DOHH2 (cell line): ENCODE measurements at regions not wholly inside any gene's neighbourhood (a gene's known extent, or its start where the extent isn't known, plus 50 kb on each side); places are given as distances from the start of the nearest gene placed in this dataset.

Experiments
- H3F3A ChIP-seq: fragments of 200-600 bp; sonication (generic), shearing (Covaris generic); 2 replicates; pipeline ENCODE4 v1.6.0; 2016; ENCODE audit warnings: antibody characterized with exemption, mild to moderate bottlenecking; ENCODE audit not compliant: control insufficient read depth, insufficient read depth
- H3K27ac ChIP-seq: fragments of 200-600 bp; sonication (generic); 2 replicates; pipeline ENCODE4 v1.5.1; 2014; ENCODE audit warnings: low read depth, mild to moderate bottlenecking, low read length, moderate library complexity
- H3K27me3 ChIP-seq: fragments of 200-600 bp; sonication (generic); 2 replicates; pipeline ENCODE4 v1.6.1; 2014; ENCODE audit warnings: mild to moderate bottlenecking, low read length, mixed read lengths; ENCODE audit not compliant: control insufficient read depth
- H3K36me3 ChIP-seq: fragments of 200-600 bp; sonication (generic); 2 replicates; pipeline ENCODE4 v1.6.1; 2014; ENCODE audit warnings: mild to moderate bottlenecking, low read length, moderate library complexity, mixed read lengths; ENCODE audit not compliant: control insufficient read depth
- H3K4me1 ChIP-seq: fragments of 200-600 bp; sonication (generic); 2 replicates; pipeline ENCODE4 v1.6.1; 2014; ENCODE audit warnings: mild to moderate bottlenecking, low read length, mixed read lengths; ENCODE audit not compliant: control insufficient read depth
- H3K4me2 ChIP-seq: fragments of 200-600 bp; sonication (generic); 2 replicates; pipeline ENCODE4 v1.6.0; 2014; ENCODE audit warnings: mild to moderate bottlenecking, low read length, moderate library complexity
- H3K4me3 ChIP-seq: fragments of 200-600 bp; sonication (generic); 2 replicates; pipeline ENCODE4 v1.5.1; 2014; ENCODE audit warnings: mild to moderate bottlenecking, low read length, mixed read lengths
- H3K79me2 ChIP-seq: fragments of 200-600 bp; sonication (generic); 2 replicates; pipeline ENCODE4 v1.6.1; 2014; ENCODE audit warnings: mild to moderate bottlenecking, low read length, mixed read lengths; ENCODE audit not compliant: control insufficient read depth
- H3K9me2 ChIP-seq: fragments of 200-600 bp; sonication (generic); replicated peaks from 2 replicates; pipeline ENCODE4 v1.6.1; 2014; ENCODE audit warnings: mild to moderate bottlenecking, low read length, mixed read lengths; ENCODE audit not compliant: control insufficient read depth
- H3K9me3 ChIP-seq: fragments of 200-600 bp; sonication (generic); 2 replicates; pipeline ENCODE4 v1.6.1; 2014; ENCODE audit warnings: antibody characterized with exemption, low read length, mixed read lengths; ENCODE audit not compliant: control insufficient read depth, insufficient read depth
- H4K20me1 ChIP-seq: fragments of 200-600 bp; sonication (generic); 2 replicates; pipeline ENCODE4 v1.6.0; 2014; ENCODE audit warnings: low read depth, mild to moderate bottlenecking, antibody characterized with exemption, low read length, moderate library complexity; ENCODE audit not compliant: control insufficient read depth, insufficient read depth
- EZH2phosphoT487 ChIP-seq: fragments of 200-600 bp; sonication (generic); IDR thresholded peaks from 2 replicates; pipeline ENCODE4 v1.6.1; 2017; ENCODE audit warnings: borderline replicate concordance, mild to moderate bottlenecking, antibody characterized with exemption, low read length, moderate library complexity, mixed read lengths
- TF ChIP-seq, protein P1 (sequence below): fragments of 200-600 bp; sonication (generic); IDR thresholded peaks from one replicate; pipeline ENCODE4 v1.5.1; 2014; ENCODE audit warnings: antibody characterized with exemption, mild to moderate bottlenecking, low read depth, low read length; ENCODE audit not compliant: poor library complexity, severe bottlenecking

GRCh38 chr6:139605350-139605749 is 230.9 kb upstream of the CITED2 start:
- no peaks in the 10 kb centered on the region for H3F3A ChIP-seq
- no peak overlapping the region for H3K4me2 ChIP-seq
- H4K20me1 ChIP-seq: no peaks in the 10 kb centered on the region
- H3K79me2 ChIP-seq: no peaks in the 10 kb centered on the region
- H3K4me1 ChIP-seq: no peaks in the 10 kb centered on the region
- H3K4me3 ChIP-seq: no peak overlapping the region
- no peaks in the 10 kb centered on the region for H3K9me2 ChIP-seq
- no peak for TF ChIP-seq EZH2phosphoT487
- TF ChIP-seq, protein P1, sequence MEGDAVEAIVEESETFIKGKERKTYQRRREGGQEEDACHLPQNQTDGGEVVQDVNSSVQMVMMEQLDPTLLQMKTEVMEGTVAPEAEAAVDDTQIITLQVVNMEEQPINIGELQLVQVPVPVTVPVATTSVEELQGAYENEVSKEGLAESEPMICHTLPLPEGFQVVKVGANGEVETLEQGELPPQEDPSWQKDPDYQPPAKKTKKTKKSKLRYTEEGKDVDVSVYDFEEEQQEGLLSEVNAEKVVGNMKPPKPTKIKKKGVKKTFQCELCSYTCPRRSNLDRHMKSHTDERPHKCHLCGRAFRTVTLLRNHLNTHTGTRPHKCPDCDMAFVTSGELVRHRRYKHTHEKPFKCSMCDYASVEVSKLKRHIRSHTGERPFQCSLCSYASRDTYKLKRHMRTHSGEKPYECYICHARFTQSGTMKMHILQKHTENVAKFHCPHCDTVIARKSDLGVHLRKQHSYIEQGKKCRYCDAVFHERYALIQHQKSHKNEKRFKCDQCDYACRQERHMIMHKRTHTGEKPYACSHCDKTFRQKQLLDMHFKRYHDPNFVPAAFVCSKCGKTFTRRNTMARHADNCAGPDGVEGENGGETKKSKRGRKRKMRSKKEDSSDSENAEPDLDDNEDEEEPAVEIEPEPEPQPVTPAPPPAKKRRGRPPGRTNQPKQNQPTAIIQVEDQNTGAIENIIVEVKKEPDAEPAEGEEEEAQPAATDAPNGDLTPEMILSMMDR: no peak
- H3K9me3 ChIP-seq: no peaks in the 10 kb centered on the region
- H3K27ac ChIP-seq: no peak overlapping the region
- no peaks in the 10 kb centered on the region for H3K36me3 ChIP-seq
- no peaks in the 10 kb centered on the region for H3K27me3 ChIP-seq

GRCh38 chr6:139603581-139603980 is 229.1 kb upstream of the CITED2 start:
- Histone ChIP-seq H3K4me2 (no peak overlapping the region), H3K27ac (no peak overlapping the region), H3K4me3 (no peak overlapping the region)

GRCh38 chr6:139602577-139602976 is 228.1 kb upstream of the CITED2 start:
- H3K36me3 ChIP-seq: no peaks in the 10 kb centered on the region
- TF ChIP-seq, protein P1: no peak
- TF ChIP-seq EZH2phosphoT487: no peak
- H3K4me1 ChIP-seq: no peaks in the 10 kb centered on the region
- no peaks in the 10 kb centered on the region for H3K79me2 ChIP-seq
- no peaks in the 10 kb centered on the region for H3K9me2 ChIP-seq
- no peak overlapping the region for H3K27ac ChIP-seq
- no peaks in the 10 kb centered on the region for H3K27me3 ChIP-seq
- no peaks in the 10 kb centered on the region for H4K20me1 ChIP-seq
- H3K4me3 ChIP-seq: no peak overlapping the region
- H3K4me2 ChIP-seq: no peak overlapping the region
- H3F3A ChIP-seq: no peaks in the 10 kb centered on the region
- no peaks in the 10 kb centered on the region for H3K9me3 ChIP-seq

More at GRCh38 chr6:139603581-139603980, 229.1 kb upstream of the CITED2 start:
- Histone ChIP-seq H3K36me3 (no peaks in the 10 kb centered on the region), H4K20me1 (no peaks in the 10 kb centered on the region), H3K4me1 (no peaks in the 10 kb centered on the region), H3K9me3 (no peaks in the 10 kb centered on the region), H3K27me3 (no peaks in the 10 kb centered on the region), H3K9me2 (no peaks in the 10 kb centered on the region), H3K79me2 (no peaks in the 10 kb centered on the region), H3F3A (no peaks in the 10 kb centered on the region)
- TF ChIP-seq, protein P1: no peak
- TF ChIP-seq EZH2phosphoT487: no peak
